ENCODE measurements at regions not wholly inside any gene's neighbourhood (a gene's known extent, or its start where the extent isn't known, plus 50 kb on each side); places are given as distances from the start of the nearest gene placed in this dataset.

DNA sequence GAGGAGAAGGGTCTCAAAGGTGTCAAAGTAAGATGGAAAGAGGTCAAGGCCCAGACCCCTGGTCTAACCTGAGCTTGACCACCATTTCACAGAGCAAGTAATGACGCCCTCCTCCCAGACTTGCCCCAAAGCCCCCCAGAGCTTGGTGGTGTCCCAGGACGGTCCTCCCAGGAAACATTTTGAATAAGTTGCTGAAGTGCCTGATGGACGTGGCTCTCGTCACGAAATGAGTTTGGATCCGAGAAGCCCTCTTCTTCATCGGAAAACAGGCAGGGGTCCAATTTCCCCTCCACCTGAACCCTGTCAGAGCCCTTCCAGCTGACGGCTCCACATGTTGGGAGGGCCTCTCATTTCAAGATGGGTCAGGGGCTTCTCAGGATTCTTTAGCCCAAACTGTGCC lies 54.5 kb upstream of the TPM4 start:
- no peak overlapping the region for H3K4me2 ChIP-seq (ENCODE audit: control insufficient read depth, extremely low read depth, insufficient read depth, low read depth, low read length)
- DNase-seq (ENCODE audit: low read depth, low spot score), result no peak
- TF ChIP-seq EZH2 (IDR thresholded peaks at IDR 0.05; ENCODE audit: low read length), result no peak
- no peak for TF ChIP-seq CTCF (optimal IDR thresholded peaks at IDR 0.05 in 1 of 3, IDR thresholded peaks at IDR 0.05 in 1 of 3, conservative IDR thresholded peaks at IDR 0.05 in 1 of 3; ENCODE audit: extremely low read depth in 1 of 3, insufficient read depth in 2 of 3, low read length in 3 of 3)
- no peaks in the 10 kb centered on the region for H3K4me1 ChIP-seq (ENCODE audit: control insufficient read depth, extremely low read depth, insufficient read depth, low read length)
- no peaks in the 10 kb centered on the region for H3K27me3 ChIP-seq (ENCODE audit: control insufficient read depth, extremely low read depth, insufficient read depth, low read length)
- H3K9me3 ChIP-seq (ENCODE audit: control insufficient read depth, low read depth, low read length), result no peaks in the 10 kb centered on the region
- dilution Hi-C loops (cut with MboI; ENCODE audit: extremely low pct_ligation_motif_present, low sequenced_read_pairs), result no loop called here
- no peak overlapping the region for H3K9ac ChIP-seq (ENCODE audit: control insufficient read depth, extremely low read depth, insufficient read depth, low read length)
- no peak overlapping the region for H2AFZ ChIP-seq (ENCODE audit: control insufficient read depth, low read length)
- no peaks in the 10 kb centered on the region for H3K79me2 ChIP-seq (ENCODE audit: control insufficient read depth, insufficient read depth, low read length)
- H3K27ac ChIP-seq (ENCODE audit: control insufficient read depth, insufficient read depth, low read length), result no peak overlapping the region
- no peak for FAIRE-seq
- H4K20me1 ChIP-seq (ENCODE audit: control insufficient read depth, extremely low read depth, insufficient read depth, low read length), result no peaks in the 10 kb centered on the region
- no peaks in the 10 kb centered on the region for H3K9me1 ChIP-seq (ENCODE audit: control insufficient read depth, extremely low read depth, insufficient read depth, low read length)
- H3K4me3 ChIP-seq (ENCODE audit: control insufficient read depth in 2 of 3, extremely low read depth in 1 of 3, insufficient read depth in 2 of 3, low read depth in 1 of 3, low read length in 3 of 3), result no peak overlapping the region
- no peaks in the 10 kb centered on the region for H3K36me3 ChIP-seq (ENCODE audit: control insufficient read depth in 2 of 2, extremely low read depth in 1 of 2, insufficient read depth in 2 of 2, low read length in 2 of 2)

DNA sequence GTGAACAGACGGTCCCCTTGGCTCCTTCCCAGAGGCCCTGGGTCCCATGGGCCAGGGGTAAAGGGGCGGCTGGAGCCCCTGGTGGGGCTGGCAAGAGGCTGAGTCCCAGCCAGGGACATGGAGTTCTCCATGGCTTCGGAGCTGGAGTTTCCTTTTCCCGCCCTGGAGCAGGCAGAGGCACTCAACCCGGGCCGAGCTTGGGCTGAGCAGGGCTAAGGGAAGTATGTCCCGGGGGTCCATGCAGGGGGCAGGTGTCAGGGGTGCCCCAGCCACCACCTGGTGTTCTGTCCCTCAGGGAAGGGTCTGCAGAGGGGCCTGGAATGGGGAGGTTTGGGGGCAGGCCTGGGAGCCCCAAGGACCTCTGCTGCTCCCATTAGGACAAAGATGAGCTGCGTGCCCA lies 54.0 kb upstream of the TPM4 start:
- no peak for FAIRE-seq
- H3K36me3 ChIP-seq (ENCODE audit: control insufficient read depth in 2 of 2, extremely low read depth in 1 of 2, insufficient read depth in 2 of 2, low read length in 2 of 2), result no peaks in the 10 kb centered on the region
- H3K27me3 ChIP-seq (ENCODE audit: control insufficient read depth, extremely low read depth, insufficient read depth, low read length), result no peaks in the 10 kb centered on the region
- no peak for DNase-seq (ENCODE audit: low read depth, low spot score)
- no peak for TF ChIP-seq CTCF (optimal IDR thresholded peaks at IDR 0.05 in 1 of 3, IDR thresholded peaks at IDR 0.05 in 1 of 3, conservative IDR thresholded peaks at IDR 0.05 in 1 of 3; ENCODE audit: extremely low read depth in 1 of 3, insufficient read depth in 2 of 3, low read length in 3 of 3)
- no peak for TF ChIP-seq EZH2 (IDR thresholded peaks at IDR 0.05; ENCODE audit: low read length)
- dilution Hi-C loops (cut with MboI; ENCODE audit: extremely low pct_ligation_motif_present, low sequenced_read_pairs), result no loop called here
- H3K9ac ChIP-seq (ENCODE audit: control insufficient read depth, extremely low read depth, insufficient read depth, low read length), result no peak overlapping the region
- H2AFZ ChIP-seq (ENCODE audit: control insufficient read depth, low read length), result no peak overlapping the region
- no peaks in the 10 kb centered on the region for H3K9me3 ChIP-seq (ENCODE audit: control insufficient read depth, low read depth, low read length)
- no peak overlapping the region for H3K4me2 ChIP-seq (ENCODE audit: control insufficient read depth, extremely low read depth, insufficient read depth, low read depth, low read length)
- no peaks in the 10 kb centered on the region for H3K9me1 ChIP-seq (ENCODE audit: control insufficient read depth, extremely low read depth, insufficient read depth, low read length)
- no peaks in the 10 kb centered on the region for H4K20me1 ChIP-seq (ENCODE audit: control insufficient read depth, extremely low read depth, insufficient read depth, low read length)
- no peak overlapping the region for H3K4me3 ChIP-seq (ENCODE audit: control insufficient read depth in 2 of 3, extremely low read depth in 1 of 3, insufficient read depth in 2 of 3, low read depth in 1 of 3, low read length in 3 of 3)
- H3K27ac ChIP-seq (ENCODE audit: control insufficient read depth, insufficient read depth, low read length), result no peak overlapping the region
- no peaks in the 10 kb centered on the region for H3K79me2 ChIP-seq (ENCODE audit: control insufficient read depth, insufficient read depth, low read length)
- H3K4me1 ChIP-seq (ENCODE audit: control insufficient read depth, extremely low read depth, insufficient read depth, low read length), result no peaks in the 10 kb centered on the region
